ENCODE measurements at regions not wholly inside any gene's neighbourhood (a gene's known extent, or its start where the extent isn't known, plus 50 kb on each side); places are given as distances from the start of the nearest gene placed in this dataset.
A peak's percentile ranks its signal among the peaks of the same experiment; 100 is the strongest.

DNA sequence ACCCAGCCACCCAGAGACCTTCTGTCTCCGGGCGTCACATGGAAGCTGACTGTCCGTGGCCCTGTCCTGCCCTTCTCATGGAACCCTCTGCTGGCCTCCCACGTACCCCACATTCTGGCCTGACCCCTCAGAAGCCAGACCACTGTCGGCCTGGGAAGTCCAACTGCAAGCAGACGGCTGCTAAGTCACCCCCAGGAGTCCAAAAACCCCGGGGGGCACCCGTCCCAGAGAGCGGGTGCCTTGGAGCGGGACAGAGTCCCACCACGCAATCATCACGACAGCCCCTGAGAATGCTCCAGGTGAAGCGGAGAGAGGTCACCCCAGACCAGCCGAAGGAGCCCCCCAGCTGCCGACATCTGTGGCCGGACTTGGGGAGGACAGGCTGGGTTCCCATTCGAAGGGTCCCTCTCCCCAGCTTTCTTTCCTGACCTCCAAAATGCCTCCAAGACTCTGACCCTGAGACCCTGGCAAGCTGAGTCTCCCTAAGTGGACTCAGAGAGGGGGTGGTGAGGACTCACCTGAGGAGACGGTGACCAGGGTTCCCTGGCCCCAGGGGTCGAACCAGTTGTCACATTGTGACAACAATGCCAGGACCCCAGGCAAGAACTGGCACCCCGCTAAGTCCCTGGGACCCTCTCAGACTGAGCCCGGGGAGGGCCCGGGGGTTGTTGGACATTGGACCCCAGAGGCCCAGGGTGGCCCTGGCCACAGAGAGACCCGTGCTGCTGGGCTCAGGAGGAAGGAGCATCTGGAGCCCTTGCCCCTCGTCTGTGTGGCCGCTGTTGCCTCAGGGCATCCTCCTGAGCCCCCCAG is 337.1 kb downstream of the TMEM121 start:
- Histone ChIP-seq H3K36me3 (replicated peaks in 1 of 2; ENCODE audit: insufficient read depth in 1 of 2, low read depth in 2 of 2) (no peaks in the 10 kb centered on the region), H3K4me3 (no peak overlapping the region), H3K27ac (no peak overlapping the region), H3K9me3 (no peaks in the 10 kb centered on the region), H3K4me1 (no peaks in the 10 kb centered on the region), H3K27me3 (no peaks in the 10 kb centered on the region)
- 58% methylated on average over 21 of the region's 25 CpGs; no CpG with 5 or more reads in 1 of the 2 donors for WGBS, 2 donors
- ATAC-seq (no peak), DNase-seq (peak in 2 of 4 donors; percentile 6 to 9)
- intact Hi-C loops (cut with DNase I) = no loop called here
- TF ChIP-seq POLR2A (IDR thresholded peaks at IDR 0.05) = no peak

DNA sequence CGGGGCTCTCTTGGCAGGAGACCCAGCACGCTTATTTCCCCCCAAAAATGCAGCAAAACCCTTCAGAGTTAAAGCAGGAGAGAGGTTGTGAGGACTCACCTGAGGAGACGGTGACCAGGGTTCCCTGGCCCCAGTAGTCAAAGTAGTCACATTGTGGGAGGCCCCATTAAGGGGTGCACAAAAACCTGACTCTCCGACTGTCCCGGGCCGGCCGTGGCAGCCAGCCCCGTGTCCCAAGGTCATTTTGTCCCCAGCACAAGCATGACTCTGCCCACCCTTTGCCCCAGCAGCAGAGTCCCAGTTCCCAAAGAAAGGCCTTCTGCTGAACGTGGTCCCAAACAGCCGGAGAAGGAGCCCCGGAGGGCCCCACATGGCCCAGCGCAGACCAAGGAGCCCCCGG is 337.7 kb downstream of the TMEM121 start:
- Histone ChIP-seq H3K9me3 (no peaks in the 10 kb centered on the region), H3K4me3 (no peak overlapping the region), H3K36me3 (replicated peaks in 1 of 2; ENCODE audit: insufficient read depth in 1 of 2, low read depth in 2 of 2) (no peaks in the 10 kb centered on the region), H3K4me1 (no peaks in the 10 kb centered on the region), H3K27me3 (no peaks in the 10 kb centered on the region), H3K27ac (no peak overlapping the region)
- DNase-seq (no peak), ATAC-seq (no peak)
- TF ChIP-seq POLR2A (IDR thresholded peaks at IDR 0.05) = no peak
- no peak for TF ChIP-seq CTCF (IDR thresholded peaks at IDR 0.05)
- WGBS, 2 donors = 57 to 59% methylated on average over 3 to 13 of the region's 13 CpGs
- intact Hi-C loops (cut with DNase I) = no loop called here

DNA sequence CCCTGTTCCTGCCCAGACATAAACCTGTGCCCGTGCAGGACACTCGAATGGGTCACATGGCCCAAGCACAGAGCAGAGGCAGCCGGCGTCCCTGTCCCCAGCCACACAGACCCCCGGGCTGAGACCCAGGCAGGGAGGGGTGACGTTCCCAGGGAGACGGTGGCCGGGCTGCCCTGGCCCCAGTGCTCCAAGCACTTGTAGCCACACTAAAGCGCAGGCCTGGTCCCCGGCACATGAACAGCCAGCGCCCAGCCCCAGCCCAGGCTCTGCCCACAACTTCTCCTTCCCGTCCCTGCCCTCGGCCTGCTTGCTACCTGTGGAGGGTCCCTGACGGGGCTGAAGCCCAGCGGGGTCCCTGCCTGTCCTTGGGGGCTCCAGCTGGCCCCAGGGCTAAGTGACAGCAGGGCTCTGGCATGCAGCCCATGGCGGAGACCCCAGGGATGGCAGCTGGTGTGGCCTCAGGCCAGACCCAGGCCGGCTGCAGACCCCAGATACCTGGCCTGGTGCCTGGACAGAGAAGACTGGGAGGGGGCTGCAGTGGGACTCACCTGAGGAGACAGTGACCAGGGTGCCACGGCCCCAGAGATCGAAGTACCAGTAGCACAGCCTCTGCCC is 338.4 kb downstream of the TMEM121 start:
- ATAC-seq = no peak
- TF ChIP-seq CTCF (IDR thresholded peaks at IDR 0.05) (no peak), POLR2A (IDR thresholded peaks at IDR 0.05) (no peak)
- no peaks in the 10 kb centered on the region for H3K27me3 ChIP-seq
- WGBS, 2 donors = 59 to 80% methylated on average over 1 to 19 of the region's 19 CpGs
- H3K4me3 ChIP-seq = no peak overlapping the region
- H3K9me3 ChIP-seq = no peaks in the 10 kb centered on the region
- H3K36me3 ChIP-seq (replicated peaks in 1 of 2; ENCODE audit: insufficient read depth in 1 of 2, low read depth in 2 of 2) = no peaks in the 10 kb centered on the region
- H3K27ac ChIP-seq = no peak overlapping the region
- no peaks in the 10 kb centered on the region for H3K4me1 ChIP-seq
- peak in 3 of 4 donors; percentile 2 to 9 (median 8) for DNase-seq
- intact Hi-C loops (cut with DNase I) = no loop called here

- intact Hi-C loops (cut with DNase I) = no loop called here
- peak in 2 of 4 donors; percentile 3 to 8 for DNase-seq
- 50 to 54% methylated on average over 9 to 15 of the region's 15 CpGs for WGBS, 2 donors
Measured at GRCh38 chr14:105865266-105865903, 339.0 kb downstream of the TMEM121 start.

More at GRCh38 chr14:105865266-105865903, 339.0 kb downstream of the TMEM121 start:
- no peak for ATAC-seq
- no peak overlapping the region for H3K4me3 ChIP-seq
- no peaks in the 10 kb centered on the region for H3K27me3 ChIP-seq
- TF ChIP-seq CTCF (IDR thresholded peaks at IDR 0.05) (no peak), POLR2A (IDR thresholded peaks at IDR 0.05) (no peak)
- no peaks in the 10 kb centered on the region for H3K4me1 ChIP-seq
- H3K27ac ChIP-seq = no peak overlapping the region
- H3K36me3 ChIP-seq (replicated peaks in 1 of 2; ENCODE audit: insufficient read depth in 1 of 2, low read depth in 2 of 2) = no peaks in the 10 kb centered on the region
- no peaks in the 10 kb centered on the region for H3K9me3 ChIP-seq

Data from body of pancreas (tissue), 4 donors.